DOHH2 (cell line): ENCODE measurements at regions not wholly inside any gene's neighbourhood (a gene's known extent, or its start where the extent isn't known, plus 50 kb on each side); places are given as distances from the start of the nearest gene placed in this dataset.

Source experiments
- EZH2phosphoT487 ChIP-seq: fragments of 200-600 bp; sonication (generic); IDR thresholded peaks from 2 replicates; pipeline ENCODE4 v1.6.1; 2017; ENCODE audit warnings: borderline replicate concordance, mild to moderate bottlenecking, antibody characterized with exemption, low read length, moderate library complexity, mixed read lengths
- TF ChIP-seq, protein P1 (sequence below): fragments of 200-600 bp; sonication (generic); IDR thresholded peaks from one replicate; pipeline ENCODE4 v1.5.1; 2014; ENCODE audit warnings: antibody characterized with exemption, mild to moderate bottlenecking, low read depth, low read length; ENCODE audit not compliant: poor library complexity, severe bottlenecking

DNA sequence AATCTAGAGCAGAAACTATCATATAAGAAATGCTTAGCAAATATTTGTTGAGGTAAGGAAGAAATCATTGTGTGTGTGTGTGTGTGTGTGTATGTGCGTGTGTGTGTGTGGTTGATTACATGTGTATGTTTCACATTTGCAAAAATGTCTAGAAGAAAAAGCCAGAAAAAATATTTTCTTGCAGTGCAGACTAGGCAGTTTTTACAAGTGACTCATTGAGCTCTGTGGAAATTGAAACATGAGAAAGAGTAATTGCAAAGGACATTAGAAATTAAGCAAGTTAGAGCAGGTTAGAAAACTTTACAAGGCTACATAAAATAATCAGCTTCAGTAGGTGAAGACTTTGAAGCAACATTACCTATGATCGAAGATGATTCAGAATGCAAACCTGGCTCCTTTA lies 669.0 kb upstream of the EYS start:
- TF ChIP-seq, protein P1, sequence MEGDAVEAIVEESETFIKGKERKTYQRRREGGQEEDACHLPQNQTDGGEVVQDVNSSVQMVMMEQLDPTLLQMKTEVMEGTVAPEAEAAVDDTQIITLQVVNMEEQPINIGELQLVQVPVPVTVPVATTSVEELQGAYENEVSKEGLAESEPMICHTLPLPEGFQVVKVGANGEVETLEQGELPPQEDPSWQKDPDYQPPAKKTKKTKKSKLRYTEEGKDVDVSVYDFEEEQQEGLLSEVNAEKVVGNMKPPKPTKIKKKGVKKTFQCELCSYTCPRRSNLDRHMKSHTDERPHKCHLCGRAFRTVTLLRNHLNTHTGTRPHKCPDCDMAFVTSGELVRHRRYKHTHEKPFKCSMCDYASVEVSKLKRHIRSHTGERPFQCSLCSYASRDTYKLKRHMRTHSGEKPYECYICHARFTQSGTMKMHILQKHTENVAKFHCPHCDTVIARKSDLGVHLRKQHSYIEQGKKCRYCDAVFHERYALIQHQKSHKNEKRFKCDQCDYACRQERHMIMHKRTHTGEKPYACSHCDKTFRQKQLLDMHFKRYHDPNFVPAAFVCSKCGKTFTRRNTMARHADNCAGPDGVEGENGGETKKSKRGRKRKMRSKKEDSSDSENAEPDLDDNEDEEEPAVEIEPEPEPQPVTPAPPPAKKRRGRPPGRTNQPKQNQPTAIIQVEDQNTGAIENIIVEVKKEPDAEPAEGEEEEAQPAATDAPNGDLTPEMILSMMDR: no peak
- no peak for TF ChIP-seq EZH2phosphoT487
